ENCODE measurements at regions not wholly inside any gene's neighbourhood (a gene's known extent, or its start where the extent isn't known, plus 50 kb on each side); places are given as distances from the start of the nearest gene placed in this dataset.

- no peak for FAIRE-seq
Observed at GRCh38 chr10:83896219-83896618, 243.1 kb upstream of the GHITM start.

GRCh38 chr10:83897626-83898025, 241.7 kb upstream of the GHITM start:
- FAIRE-seq, result no peak

- no peak for FAIRE-seq
Observed at GRCh38 chr10:83908506-83908905, 230.8 kb upstream of the GHITM start.

- FAIRE-seq, result no peak
Observed at GRCh38 chr10:83909001-83909400, 230.3 kb upstream of the GHITM start.

GRCh38 chr10:83915801-83916200, 223.5 kb upstream of the GHITM start:
- FAIRE-seq, result no peak

GRCh38 chr10:83917537-83918506, 221.5 kb upstream of the GHITM start:
- FAIRE-seq, result no peak

- no peak for FAIRE-seq
Observed at GRCh38 chr10:83919187-83919586, 220.1 kb upstream of the GHITM start.

GRCh38 chr10:83921984-83922860, 217.1 kb upstream of the GHITM start:
- no peak for FAIRE-seq

GRCh38 chr10:83925133-83925532, 214.2 kb upstream of the GHITM start:
- FAIRE-seq, result no peak

- no peak for FAIRE-seq
Observed at GRCh38 chr10:83926606-83927005, 212.7 kb upstream of the GHITM start.

GRCh38 chr10:83927166-83927565, 212.1 kb upstream of the GHITM start:
- FAIRE-seq, result no peak

- FAIRE-seq, result no peak
Observed at GRCh38 chr10:83929399-83929798, 209.9 kb upstream of the GHITM start.

GRCh38 chr10:83931669-83932068, 207.6 kb upstream of the GHITM start:
- FAIRE-seq, result no peak

- FAIRE-seq, result no peak
Observed at GRCh38 chr10:83932245-83932644, 207.1 kb upstream of the GHITM start.

GRCh38 chr10:83934062-83934461, 205.2 kb upstream of the GHITM start:
- FAIRE-seq, result no peak

- FAIRE-seq, result no peak
Observed at GRCh38 chr10:83934641-83935338, 204.5 kb upstream of the GHITM start.

GRCh38 chr10:83935339-83935736, 204.0 kb upstream of the GHITM start:
- no peak for FAIRE-seq

- FAIRE-seq, result no peak
Observed at GRCh38 chr10:83935911-83936310, 203.4 kb upstream of the GHITM start.

- no peak for FAIRE-seq
Observed at GRCh38 chr10:83937161-83937560, 202.1 kb upstream of the GHITM start.

GRCh38 chr10:83937826-83938225, 201.5 kb upstream of the GHITM start:
- no peak for FAIRE-seq

GRCh38 chr10:83941189-83941588, 198.1 kb upstream of the GHITM start:
- no peak for FAIRE-seq

GRCh38 chr10:83942410-83942809, 196.9 kb upstream of the GHITM start:
- no peak for FAIRE-seq

GRCh38 chr10:83943049-83943448, 196.3 kb upstream of the GHITM start:
- FAIRE-seq, result no peak
